ENCODE measurements at regions not wholly inside any gene's neighbourhood (a gene's known extent, or its start where the extent isn't known, plus 50 kb on each side); places are given as distances from the start of the nearest gene placed in this dataset.
"Not testable (repeated sequence)": the region's sequence is repeated elsewhere in the genome, so short reads cannot be mapped to it uniquely, and the experiment has no call there.

DNA sequence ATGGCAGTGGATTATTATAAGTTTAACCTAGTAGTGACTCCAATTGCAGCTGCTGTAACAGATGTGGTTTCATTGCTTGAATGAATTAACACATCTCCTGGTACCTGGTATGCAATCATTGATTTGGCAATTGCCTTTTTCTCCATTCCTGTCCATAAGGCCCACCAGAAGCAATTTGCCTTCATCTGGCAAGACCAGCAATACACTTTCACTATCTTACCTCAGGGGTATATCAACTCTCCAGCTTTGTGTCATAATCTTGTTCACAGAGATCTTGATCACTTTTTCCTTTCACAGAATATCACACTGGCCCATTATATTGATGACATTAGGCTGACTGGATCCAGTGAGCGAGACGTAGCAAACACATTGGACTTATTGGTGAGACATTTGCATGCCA is 128.7 kb upstream of the ZC3H12C start:
- no peaks in the 10 kb centered on the region for H3K27me3 Mint-ChIP-seq (ENCODE audit: low read depth)
- peaks cover 7% of the 10 kb centered on the region for H3K4me1 Mint-ChIP-seq
- no peak overlapping the region for H3K27ac Mint-ChIP-seq (ENCODE audit: unreplicated experiment)
- no peak overlapping the region for H3K4me3 Mint-ChIP-seq
- DNase-seq (ENCODE audit: low read depth, low spot score) = no peak
- no peaks in the 10 kb centered on the region for H3K36me3 Mint-ChIP-seq (ENCODE audit: low read depth)
- TF ChIP-seq, protein P1, sequence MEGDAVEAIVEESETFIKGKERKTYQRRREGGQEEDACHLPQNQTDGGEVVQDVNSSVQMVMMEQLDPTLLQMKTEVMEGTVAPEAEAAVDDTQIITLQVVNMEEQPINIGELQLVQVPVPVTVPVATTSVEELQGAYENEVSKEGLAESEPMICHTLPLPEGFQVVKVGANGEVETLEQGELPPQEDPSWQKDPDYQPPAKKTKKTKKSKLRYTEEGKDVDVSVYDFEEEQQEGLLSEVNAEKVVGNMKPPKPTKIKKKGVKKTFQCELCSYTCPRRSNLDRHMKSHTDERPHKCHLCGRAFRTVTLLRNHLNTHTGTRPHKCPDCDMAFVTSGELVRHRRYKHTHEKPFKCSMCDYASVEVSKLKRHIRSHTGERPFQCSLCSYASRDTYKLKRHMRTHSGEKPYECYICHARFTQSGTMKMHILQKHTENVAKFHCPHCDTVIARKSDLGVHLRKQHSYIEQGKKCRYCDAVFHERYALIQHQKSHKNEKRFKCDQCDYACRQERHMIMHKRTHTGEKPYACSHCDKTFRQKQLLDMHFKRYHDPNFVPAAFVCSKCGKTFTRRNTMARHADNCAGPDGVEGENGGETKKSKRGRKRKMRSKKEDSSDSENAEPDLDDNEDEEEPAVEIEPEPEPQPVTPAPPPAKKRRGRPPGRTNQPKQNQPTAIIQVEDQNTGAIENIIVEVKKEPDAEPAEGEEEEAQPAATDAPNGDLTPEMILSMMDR (conservative IDR thresholded peaks at IDR 0.05) = no peak
- peaks cover 2% of the 10 kb centered on the region for H3K9me3 Mint-ChIP-seq

- not testable (repeated sequence) for DNase-seq (ENCODE audit: low read depth, low spot score)
These were observed 127.7 kb upstream of the ZC3H12C start for GRCh38 chr11:109965445-109965844.

DNA sequence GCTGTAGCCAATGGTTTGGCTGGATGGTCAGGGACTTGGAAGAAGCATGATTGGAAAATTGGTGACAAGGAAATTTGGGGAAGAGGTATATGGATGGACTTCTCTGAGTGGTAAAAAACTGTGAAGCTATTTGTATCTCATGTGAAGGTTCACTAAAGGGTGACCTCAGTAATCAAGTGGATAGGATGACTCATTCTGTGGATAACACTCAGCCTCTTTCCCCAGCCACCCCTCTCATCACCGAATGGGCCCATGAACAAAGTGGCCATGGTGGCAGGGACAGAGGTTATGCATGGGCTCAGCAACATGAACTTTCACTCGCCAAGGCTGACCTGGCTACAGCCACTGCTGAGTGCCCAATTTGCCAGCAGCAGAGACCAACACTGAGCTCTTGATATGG is 127.3 kb upstream of the ZC3H12C start:
- not testable (repeated sequence) for H3K4me1 Mint-ChIP-seq; H3K4me3 Mint-ChIP-seq; H3K9me3 Mint-ChIP-seq; H3K27me3 Mint-ChIP-seq (ENCODE audit: low read depth); DNase-seq (ENCODE audit: low read depth, low spot score); H3K27ac Mint-ChIP-seq (ENCODE audit: unreplicated experiment); H3K36me3 Mint-ChIP-seq (ENCODE audit: low read depth)

More at GRCh38 chr11:109965445-109965844, 127.7 kb upstream of the ZC3H12C start:
- H3K4me1 Mint-ChIP-seq; H3K4me3 Mint-ChIP-seq; H3K36me3 Mint-ChIP-seq (ENCODE audit: low read depth); H3K27ac Mint-ChIP-seq (ENCODE audit: unreplicated experiment); H3K9me3 Mint-ChIP-seq; H3K27me3 Mint-ChIP-seq (ENCODE audit: low read depth): not testable (repeated sequence)

DNA sequence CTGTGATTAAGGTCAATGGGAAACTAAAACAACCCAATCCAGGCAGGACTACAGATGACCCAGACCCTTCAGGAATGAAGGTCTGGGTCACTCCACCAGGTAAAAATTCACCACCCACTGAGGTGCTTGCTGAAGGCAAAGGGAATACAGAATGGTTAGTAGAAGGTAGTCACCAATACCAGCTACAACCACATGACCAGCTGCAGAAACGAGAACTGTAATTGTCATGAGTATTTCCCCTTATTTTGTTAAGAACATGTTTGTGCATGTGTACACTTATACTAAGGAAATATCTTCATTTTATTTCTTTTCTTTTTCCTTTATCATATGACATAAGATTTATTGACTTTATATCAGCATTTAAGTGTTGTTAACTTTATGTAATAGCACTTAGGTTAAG is 126.1 kb upstream of the ZC3H12C start:
- not testable (repeated sequence) for H3K27ac Mint-ChIP-seq (ENCODE audit: unreplicated experiment); H3K27me3 Mint-ChIP-seq (ENCODE audit: low read depth); H3K4me3 Mint-ChIP-seq; DNase-seq (ENCODE audit: low read depth, low spot score); H3K36me3 Mint-ChIP-seq (ENCODE audit: low read depth); H3K9me3 Mint-ChIP-seq
- H3K4me1 Mint-ChIP-seq = peaks cover 11% of the 10 kb centered on the region

DNA sequence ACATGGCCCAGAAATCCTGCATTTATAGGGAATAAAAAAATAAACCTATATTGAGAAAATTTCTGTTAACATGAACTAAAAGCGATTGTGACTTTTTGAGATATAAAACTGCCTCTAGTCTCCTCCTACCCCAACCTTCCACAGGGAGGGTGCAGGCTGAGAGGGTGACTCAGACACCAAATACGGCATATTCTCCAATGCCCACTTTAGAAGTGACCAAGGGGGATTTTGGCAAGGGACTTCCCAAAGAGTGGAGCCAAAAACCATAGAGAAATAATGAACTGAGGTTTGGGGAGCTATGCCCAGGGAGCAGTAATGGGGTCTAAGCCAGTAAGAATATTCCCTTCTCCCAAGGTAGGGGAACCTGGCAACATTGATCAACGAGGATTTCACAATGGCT is 124.9 kb upstream of the ZC3H12C start:
- no peak for DNase-seq (ENCODE audit: low read depth, low spot score)
- TF ChIP-seq, protein P1 (conservative IDR thresholded peaks at IDR 0.05) = no peak
- H3K4me1 Mint-ChIP-seq = peaks cover 23% of the 10 kb centered on the region
- H3K36me3 Mint-ChIP-seq (ENCODE audit: low read depth) = no peaks in the 10 kb centered on the region
- H3K9me3 Mint-ChIP-seq = peaks cover 2% of the 10 kb centered on the region
- no peak overlapping the region for H3K4me3 Mint-ChIP-seq
- H3K27me3 Mint-ChIP-seq (ENCODE audit: low read depth) = no peaks in the 10 kb centered on the region
- no peak overlapping the region for H3K27ac Mint-ChIP-seq (ENCODE audit: unreplicated experiment)

DNA sequence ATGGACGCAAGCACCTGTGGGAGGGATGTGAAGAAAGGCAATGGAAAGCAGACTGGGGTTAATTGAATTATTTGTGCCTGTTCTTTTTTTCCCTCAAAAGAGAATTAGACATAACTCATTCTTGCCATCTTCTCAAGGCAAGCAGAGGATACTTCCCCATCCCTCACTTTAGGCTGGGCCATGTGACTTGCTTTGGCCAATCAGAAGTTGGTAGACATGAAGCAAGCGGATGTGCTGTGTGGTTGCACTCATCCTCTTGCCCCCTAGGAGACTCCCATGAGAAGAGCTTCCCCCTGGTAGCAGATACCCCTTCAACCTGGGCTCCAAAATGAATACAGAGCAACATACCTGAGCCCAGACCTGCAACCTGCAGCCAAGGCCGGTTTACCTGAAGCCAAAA is 124.4 kb upstream of the ZC3H12C start:
- Mint-ChIP-seq H3K9me3 (peaks cover 2% of the 10 kb centered on the region), H3K36me3 (ENCODE audit: low read depth) (no peaks in the 10 kb centered on the region), H3K27ac (ENCODE audit: unreplicated experiment) (no peak overlapping the region), H3K4me1 (peaks cover 27% of the 10 kb centered on the region), H3K4me3 (no peak overlapping the region), H3K27me3 (ENCODE audit: low read depth) (no peaks in the 10 kb centered on the region)
- TF ChIP-seq, protein P1 (conservative IDR thresholded peaks at IDR 0.05) = no peak
- no peak for DNase-seq (ENCODE audit: low read depth, low spot score)

GRCh38 chr11:109970516-109971183 is 122.5 kb upstream of the ZC3H12C start:
- DNase-seq (ENCODE audit: low read depth, low spot score) = no peak
- no peaks in the 10 kb centered on the region for H3K36me3 Mint-ChIP-seq (ENCODE audit: low read depth)
- TF ChIP-seq, protein P1 (conservative IDR thresholded peaks at IDR 0.05) = no peak
- no peak overlapping the region for H3K4me3 Mint-ChIP-seq
- H3K9me3 Mint-ChIP-seq = peaks cover 1% of the 10 kb centered on the region
- no peaks in the 10 kb centered on the region for H3K27me3 Mint-ChIP-seq (ENCODE audit: low read depth)
- H3K4me1 Mint-ChIP-seq = peaks cover 27% of the 10 kb centered on the region
- no peak overlapping the region for H3K27ac Mint-ChIP-seq (ENCODE audit: unreplicated experiment)

All from neural crest cell (in vitro differentiated cells).